SH-SY5Y (cell line): ENCODE measurements at regions not wholly inside any gene's neighbourhood (a gene's known extent, or its start where the extent isn't known, plus 50 kb on each side); places are given as distances from the start of the nearest gene placed in this dataset.

Experiments used
- GATA2 ChIP-seq: IDR thresholded peaks from 2 replicates; pipeline ENCODE4 v1.6.1; 2011; ENCODE audit warnings: mild to moderate bottlenecking, low read depth, low read length
- GATA3 ChIP-seq: IDR thresholded peaks from 2 replicates; pipeline ENCODE4 v1.6.1; 2011; ENCODE audit warnings: low read depth, mild to moderate bottlenecking, low read length, moderate library complexity

- TF ChIP-seq GATA2 (no peak), GATA3 (no peak)
Observed at GRCh38 chr4:173777421-173777820, 247.4 kb upstream of the HAND2 start.
